ENCODE measurements at regions not wholly inside any gene's neighbourhood (a gene's known extent, or its start where the extent isn't known, plus 50 kb on each side); places are given as distances from the start of the nearest gene placed in this dataset.
"Not testable (repeated sequence)": the region's sequence is repeated elsewhere in the genome, so short reads cannot be mapped to it uniquely, and the experiment has no call there.

- no peak for DNase-seq (ENCODE audit: low read depth in 2 of 2)
Observed at GRCh38 chr9:38127271-38127839, 58.3 kb upstream of the SHB start.

- DNase-seq (ENCODE audit: low read depth in 2 of 2) = no peak
Observed at GRCh38 chr9:38126730-38127129, 57.7 kb upstream of the SHB start.

- DNase-seq (ENCODE audit: low read depth in 2 of 2) = no peak
Observed at GRCh38 chr9:38125889-38126288, 56.9 kb upstream of the SHB start.

GRCh38 chr9:38123359-38123758 is 54.3 kb upstream of the SHB start:
- DNase-seq (ENCODE audit: low read depth in 2 of 2) = not testable (repeated sequence)

GRCh38 chr9:38120961-38121360 is 51.9 kb upstream of the SHB start:
- no peak for DNase-seq (ENCODE audit: low read depth in 2 of 2)

GRCh38 chr9:38119560-38120236 is 50.7 kb upstream of the SHB start:
- no peak for DNase-seq (ENCODE audit: low read depth in 2 of 2)

- DNase-seq (ENCODE audit: low read depth in 2 of 2) = no peak
Observed at GRCh38 chr9:38118862-38119438, 49.9 kb upstream of the SHB start.
